ENCODE measurements at regions not wholly inside any gene's neighbourhood (a gene's known extent, or its start where the extent isn't known, plus 50 kb on each side); places are given as distances from the start of the nearest gene placed in this dataset.
A peak's percentile ranks its signal among the peaks of the same experiment; 100 is the strongest.

DNA sequence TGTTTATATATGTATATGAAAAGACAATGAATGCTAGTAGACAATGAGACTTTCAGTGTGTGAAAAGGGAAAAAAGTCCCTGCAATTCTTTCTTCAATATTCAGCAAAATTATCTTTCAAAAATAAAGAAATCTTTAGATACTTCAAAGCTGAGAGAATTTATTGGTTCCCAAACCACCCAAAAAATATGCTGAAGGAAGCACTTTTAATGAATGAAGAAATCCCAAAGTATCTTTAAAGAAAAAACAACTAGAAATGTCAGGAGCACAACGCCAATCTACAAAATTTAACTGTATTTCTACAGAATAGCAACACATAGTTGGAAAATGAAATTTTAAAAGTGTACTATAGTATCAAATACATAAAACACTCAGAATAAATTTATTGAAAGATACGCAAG lies 142.3 kb upstream of the CHRM3 start:
- DNase-seq (ENCODE audit: low spot score) (no peak), ATAC-seq (no peak)
- H3K27me3 Mint-ChIP-seq (ENCODE audit: low read depth) = no peaks in the 10 kb centered on the region
- H3K4me1 Mint-ChIP-seq = peaks cover 28% of the 10 kb centered on the region
- no peak overlapping the region for H3K27ac Mint-ChIP-seq
- TF ChIP-seq RELA (CRISPR knock-in tag; IDR thresholded peaks at IDR 0.05; ENCODE audit: borderline replicate concordance) (no peak), JUN (CRISPR knock-in tag; IDR thresholded peaks at IDR 0.05) (no peak), SOX15 (CRISPR knock-in tag; IDR thresholded peaks at IDR 0.05) (no peak), ZNF232 (CRISPR knock-in tag; IDR thresholded peaks at IDR 0.05) (no peak), FOXJ3 (CRISPR knock-in tag; IDR thresholded peaks at IDR 0.05; ENCODE audit: borderline replicate concordance) (no peak), ZNF317 (CRISPR knock-in tag; IDR thresholded peaks at IDR 0.05; ENCODE audit: borderline replicate concordance, low read depth) (no peak), HMGA2 (CRISPR knock-in tag; IDR thresholded peaks at IDR 0.05) (no peak), ZNF423 (CRISPR knock-in tag; IDR thresholded peaks at IDR 0.05) (no peak), ZNF396 (CRISPR knock-in tag; IDR thresholded peaks at IDR 0.05; ENCODE audit: borderline replicate concordance) (no peak), JAZF1 (CRISPR knock-in tag; IDR thresholded peaks at IDR 0.05) (no peak)
- TF ChIP-seq, protein P1, sequence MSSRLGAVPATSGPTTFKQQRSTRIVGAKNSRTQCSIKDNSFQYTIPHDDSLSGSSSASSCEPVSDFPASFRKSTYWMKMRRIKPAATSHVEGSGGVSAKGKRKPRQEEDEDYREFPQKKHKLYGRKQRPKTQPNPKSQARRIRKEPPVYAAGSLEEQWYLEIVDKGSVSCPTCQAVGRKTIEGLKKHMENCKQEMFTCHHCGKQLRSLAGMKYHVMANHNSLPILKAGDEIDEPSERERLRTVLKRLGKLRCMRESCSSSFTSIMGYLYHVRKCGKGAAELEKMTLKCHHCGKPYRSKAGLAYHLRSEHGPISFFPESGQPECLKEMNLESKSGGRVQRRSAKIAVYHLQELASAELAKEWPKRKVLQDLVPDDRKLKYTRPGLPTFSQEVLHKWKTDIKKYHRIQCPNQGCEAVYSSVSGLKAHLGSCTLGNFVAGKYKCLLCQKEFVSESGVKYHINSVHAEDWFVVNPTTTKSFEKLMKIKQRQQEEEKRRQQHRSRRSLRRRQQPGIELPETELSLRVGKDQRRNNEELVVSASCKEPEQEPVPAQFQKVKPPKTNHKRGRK (CRISPR knock-in tag; IDR thresholded peaks at IDR 0.05; ENCODE audit: borderline replicate concordance) = no peak
- TF ChIP-seq, protein P2, sequence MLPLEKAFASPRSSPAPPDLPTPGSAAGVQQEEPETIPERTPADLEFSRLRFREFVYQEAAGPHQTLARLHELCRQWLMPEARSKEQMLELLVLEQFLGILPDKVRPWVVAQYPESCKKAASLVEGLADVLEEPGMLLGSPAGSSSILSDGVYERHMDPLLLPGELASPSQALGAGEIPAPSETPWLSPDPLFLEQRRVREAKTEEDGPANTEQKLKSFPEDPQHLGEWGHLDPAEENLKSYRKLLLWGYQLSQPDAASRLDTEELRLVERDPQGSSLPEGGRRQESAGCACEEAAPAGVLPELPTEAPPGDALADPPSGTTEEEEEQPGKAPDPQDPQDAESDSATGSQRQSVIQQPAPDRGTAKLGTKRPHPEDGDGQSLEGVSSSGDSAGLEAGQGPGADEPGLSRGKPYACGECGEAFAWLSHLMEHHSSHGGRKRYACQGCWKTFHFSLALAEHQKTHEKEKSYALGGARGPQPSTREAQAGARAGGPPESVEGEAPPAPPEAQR (CRISPR knock-in tag; IDR thresholded peaks at IDR 0.05) = no peak
- TF ChIP-seq, protein P3, sequence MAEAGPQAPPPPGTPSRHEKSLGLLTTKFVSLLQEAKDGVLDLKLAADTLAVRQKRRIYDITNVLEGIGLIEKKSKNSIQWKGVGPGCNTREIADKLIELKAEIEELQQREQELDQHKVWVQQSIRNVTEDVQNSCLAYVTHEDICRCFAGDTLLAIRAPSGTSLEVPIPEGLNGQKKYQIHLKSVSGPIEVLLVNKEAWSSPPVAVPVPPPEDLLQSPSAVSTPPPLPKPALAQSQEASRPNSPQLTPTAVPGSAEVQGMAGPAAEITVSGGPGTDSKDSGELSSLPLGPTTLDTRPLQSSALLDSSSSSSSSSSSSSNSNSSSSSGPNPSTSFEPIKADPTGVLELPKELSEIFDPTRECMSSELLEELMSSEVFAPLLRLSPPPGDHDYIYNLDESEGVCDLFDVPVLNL (CRISPR knock-in tag; IDR thresholded peaks at IDR 0.05; ENCODE audit: borderline replicate concordance, low read depth) = no peak
- TF ChIP-seq, protein P4, sequence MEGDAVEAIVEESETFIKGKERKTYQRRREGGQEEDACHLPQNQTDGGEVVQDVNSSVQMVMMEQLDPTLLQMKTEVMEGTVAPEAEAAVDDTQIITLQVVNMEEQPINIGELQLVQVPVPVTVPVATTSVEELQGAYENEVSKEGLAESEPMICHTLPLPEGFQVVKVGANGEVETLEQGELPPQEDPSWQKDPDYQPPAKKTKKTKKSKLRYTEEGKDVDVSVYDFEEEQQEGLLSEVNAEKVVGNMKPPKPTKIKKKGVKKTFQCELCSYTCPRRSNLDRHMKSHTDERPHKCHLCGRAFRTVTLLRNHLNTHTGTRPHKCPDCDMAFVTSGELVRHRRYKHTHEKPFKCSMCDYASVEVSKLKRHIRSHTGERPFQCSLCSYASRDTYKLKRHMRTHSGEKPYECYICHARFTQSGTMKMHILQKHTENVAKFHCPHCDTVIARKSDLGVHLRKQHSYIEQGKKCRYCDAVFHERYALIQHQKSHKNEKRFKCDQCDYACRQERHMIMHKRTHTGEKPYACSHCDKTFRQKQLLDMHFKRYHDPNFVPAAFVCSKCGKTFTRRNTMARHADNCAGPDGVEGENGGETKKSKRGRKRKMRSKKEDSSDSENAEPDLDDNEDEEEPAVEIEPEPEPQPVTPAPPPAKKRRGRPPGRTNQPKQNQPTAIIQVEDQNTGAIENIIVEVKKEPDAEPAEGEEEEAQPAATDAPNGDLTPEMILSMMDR (IDR thresholded peaks at IDR 0.05) = no peak
- TF ChIP-seq, protein P5, sequence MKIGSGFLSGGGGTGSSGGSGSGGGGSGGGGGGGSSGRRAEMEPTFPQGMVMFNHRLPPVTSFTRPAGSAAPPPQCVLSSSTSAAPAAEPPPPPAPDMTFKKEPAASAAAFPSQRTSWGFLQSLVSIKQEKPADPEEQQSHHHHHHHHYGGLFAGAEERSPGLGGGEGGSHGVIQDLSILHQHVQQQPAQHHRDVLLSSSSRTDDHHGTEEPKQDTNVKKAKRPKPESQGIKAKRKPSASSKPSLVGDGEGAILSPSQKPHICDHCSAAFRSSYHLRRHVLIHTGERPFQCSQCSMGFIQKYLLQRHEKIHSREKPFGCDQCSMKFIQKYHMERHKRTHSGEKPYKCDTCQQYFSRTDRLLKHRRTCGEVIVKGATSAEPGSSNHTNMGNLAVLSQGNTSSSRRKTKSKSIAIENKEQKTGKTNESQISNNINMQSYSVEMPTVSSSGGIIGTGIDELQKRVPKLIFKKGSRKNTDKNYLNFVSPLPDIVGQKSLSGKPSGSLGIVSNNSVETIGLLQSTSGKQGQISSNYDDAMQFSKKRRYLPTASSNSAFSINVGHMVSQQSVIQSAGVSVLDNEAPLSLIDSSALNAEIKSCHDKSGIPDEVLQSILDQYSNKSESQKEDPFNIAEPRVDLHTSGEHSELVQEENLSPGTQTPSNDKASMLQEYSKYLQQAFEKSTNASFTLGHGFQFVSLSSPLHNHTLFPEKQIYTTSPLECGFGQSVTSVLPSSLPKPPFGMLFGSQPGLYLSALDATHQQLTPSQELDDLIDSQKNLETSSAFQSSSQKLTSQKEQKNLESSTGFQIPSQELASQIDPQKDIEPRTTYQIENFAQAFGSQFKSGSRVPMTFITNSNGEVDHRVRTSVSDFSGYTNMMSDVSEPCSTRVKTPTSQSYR (CRISPR knock-in tag; IDR thresholded peaks at IDR 0.05) = no peak
- TF ChIP-seq, protein P6, sequence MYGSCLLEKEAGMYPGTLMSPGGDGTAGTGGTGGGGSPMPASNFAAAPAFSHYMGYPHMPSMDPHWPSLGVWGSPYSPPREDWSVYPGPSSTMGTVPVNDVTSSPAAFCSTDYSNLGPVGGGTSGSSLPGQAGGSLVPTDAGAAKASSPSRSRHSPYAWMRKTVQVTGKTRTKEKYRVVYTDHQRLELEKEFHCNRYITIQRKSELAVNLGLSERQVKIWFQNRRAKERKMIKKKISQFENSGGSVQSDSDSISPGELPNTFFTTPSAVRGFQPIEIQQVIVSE (CRISPR knock-in tag; IDR thresholded peaks at IDR 0.05; ENCODE audit: borderline replicate concordance) = no peak
- no peaks in the 10 kb centered on the region for H3K9me3 Mint-ChIP-seq
- no peaks in the 10 kb centered on the region for H3K36me3 Mint-ChIP-seq
- H3K4me3 Mint-ChIP-seq = no peak overlapping the region
- CTCF ChIA-PET = no interaction called here
- POLR2A ChIA-PET = no interaction called here

DNA sequence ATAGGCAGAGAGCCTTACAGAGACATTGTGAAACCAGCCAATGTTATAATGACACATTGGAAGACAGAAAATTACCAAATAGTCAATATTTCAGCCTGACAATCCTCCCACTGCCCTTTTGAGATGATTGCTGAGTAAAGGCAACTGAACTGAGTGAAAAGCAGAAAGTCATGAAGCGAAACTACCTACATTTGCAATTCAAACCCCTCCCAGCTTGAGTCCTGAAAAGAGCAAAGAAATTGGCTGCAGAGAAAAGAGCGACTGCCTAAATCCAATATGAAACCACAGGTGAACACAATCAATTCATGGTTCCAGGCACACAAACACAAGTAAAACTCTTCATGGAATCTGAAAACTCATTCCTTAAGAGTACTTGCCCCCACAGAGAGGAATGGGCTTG lies 143.4 kb upstream of the CHRM3 start:
- ATAC-seq (peak; percentile 95), DNase-seq (ENCODE audit: low spot score) (no peak)
- CTCF ChIA-PET = no interaction called here
- Mint-ChIP-seq H3K4me1 (peaks cover 28% of the 10 kb centered on the region), H3K27ac (peak overlapping the region; percentile 95), H3K9me3 (no peaks in the 10 kb centered on the region), H3K27me3 (ENCODE audit: low read depth) (no peaks in the 10 kb centered on the region), H3K36me3 (no peaks in the 10 kb centered on the region), H3K4me3 (peak overlapping the region; percentile 36)
- POLR2A ChIA-PET = no interaction called here
- TF ChIP-seq, protein P7, sequence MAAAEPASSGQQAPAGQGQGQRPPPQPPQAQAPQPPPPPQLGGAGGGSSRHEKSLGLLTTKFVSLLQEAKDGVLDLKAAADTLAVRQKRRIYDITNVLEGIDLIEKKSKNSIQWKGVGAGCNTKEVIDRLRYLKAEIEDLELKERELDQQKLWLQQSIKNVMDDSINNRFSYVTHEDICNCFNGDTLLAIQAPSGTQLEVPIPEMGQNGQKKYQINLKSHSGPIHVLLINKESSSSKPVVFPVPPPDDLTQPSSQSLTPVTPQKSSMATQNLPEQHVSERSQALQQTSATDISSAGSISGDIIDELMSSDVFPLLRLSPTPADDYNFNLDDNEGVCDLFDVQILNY (CRISPR knock-in tag; IDR thresholded peaks at IDR 0.05) = no peak
- TF ChIP-seq, protein P8, sequence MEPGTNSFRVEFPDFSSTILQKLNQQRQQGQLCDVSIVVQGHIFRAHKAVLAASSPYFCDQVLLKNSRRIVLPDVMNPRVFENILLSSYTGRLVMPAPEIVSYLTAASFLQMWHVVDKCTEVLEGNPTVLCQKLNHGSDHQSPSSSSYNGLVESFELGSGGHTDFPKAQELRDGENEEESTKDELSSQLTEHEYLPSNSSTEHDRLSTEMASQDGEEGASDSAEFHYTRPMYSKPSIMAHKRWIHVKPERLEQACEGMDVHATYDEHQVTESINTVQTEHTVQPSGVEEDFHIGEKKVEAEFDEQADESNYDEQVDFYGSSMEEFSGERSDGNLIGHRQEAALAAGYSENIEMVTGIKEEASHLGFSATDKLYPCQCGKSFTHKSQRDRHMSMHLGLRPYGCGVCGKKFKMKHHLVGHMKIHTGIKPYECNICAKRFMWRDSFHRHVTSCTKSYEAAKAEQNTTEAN (CRISPR knock-in tag; IDR thresholded peaks at IDR 0.05) = no peak
- no peak for TF ChIP-seq NR3C1 (CRISPR knock-in tag; conservative IDR thresholded peaks at IDR 0.05; ENCODE audit: low read depth)
- no peak for TF ChIP-seq HMGA2 (CRISPR knock-in tag; IDR thresholded peaks at IDR 0.05)
- TF ChIP-seq, protein P5 (CRISPR knock-in tag; IDR thresholded peaks at IDR 0.05) = no peak
- TF ChIP-seq ZNF138 (CRISPR knock-in tag; conservative IDR thresholded peaks at IDR 0.05) = no peak
